NCI-H2196 treated with DMSO at 0.1 percent for 48 hours (cell line): ENCODE measurements at regions not wholly inside any gene's neighbourhood (a gene's known extent, or its start where the extent isn't known, plus 50 kb on each side); places are given as distances from the start of the nearest gene placed in this dataset.

Experiments used
- DNase-seq: peaks from one replicate; lab custom pipeline; 2025; ENCODE audit not compliant: unreplicated experiment; lab: John Stamatoyannopoulos, UW

DNA sequence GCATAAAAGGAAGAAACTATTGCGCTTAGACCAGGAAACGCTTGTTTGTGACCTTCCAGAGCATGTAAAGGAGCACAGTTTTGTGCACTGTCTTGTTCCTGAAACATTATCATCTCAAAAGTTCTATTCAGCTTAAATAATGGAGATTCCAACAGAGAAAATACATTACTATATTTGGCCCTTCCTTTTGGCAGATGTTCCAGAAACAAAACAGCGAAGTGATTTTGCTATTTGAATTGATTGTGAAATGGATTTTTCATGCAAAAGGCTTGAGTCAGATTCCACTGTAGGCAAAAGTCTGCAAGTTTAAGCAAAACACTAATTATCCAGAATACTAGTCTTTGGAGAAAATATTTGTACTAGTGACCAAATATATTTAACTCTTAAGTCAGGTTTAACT is 80.3 kb upstream of the PTBP2 start:
- no peak for DNase-seq

DNA sequence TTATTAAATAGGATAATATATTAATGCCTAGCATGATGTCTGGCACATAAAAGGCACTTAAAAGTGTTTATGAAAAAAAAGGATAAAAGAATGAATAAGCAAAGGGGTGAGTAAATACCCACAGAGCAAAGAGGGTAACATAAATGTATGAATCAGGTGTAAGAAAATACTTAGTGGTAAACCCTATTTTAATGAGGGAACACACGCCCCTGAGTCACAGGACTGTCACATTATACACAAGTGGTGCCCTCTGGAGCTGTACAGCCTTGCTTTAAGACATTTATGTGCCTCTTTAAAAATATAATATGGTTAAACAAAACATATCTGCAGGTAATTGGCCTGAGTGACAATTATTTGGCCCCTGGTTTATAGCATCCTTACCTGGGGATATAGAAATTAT is 78.1 kb upstream of the PTBP2 start:
- DNase-seq = no peak

DNA sequence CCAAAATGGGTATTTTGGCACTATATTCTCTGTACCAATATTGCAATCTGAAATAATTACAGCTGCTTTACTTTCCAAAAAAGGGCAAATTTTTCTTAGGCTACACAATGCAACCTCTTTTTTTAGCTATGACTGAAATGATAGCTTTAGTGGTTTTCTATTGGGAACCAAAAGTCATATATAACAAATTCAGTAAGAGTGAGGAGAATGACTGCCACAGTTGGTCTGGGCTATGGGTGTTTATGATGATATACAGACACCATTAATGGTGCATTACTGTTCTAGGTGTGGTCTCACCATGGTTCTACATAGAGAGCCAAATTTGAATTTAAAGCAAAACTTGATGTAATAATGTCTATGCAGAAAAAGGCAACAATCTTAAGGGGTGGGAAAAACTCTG is 72.3 kb upstream of the PTBP2 start:
- DNase-seq = no peak

DNA sequence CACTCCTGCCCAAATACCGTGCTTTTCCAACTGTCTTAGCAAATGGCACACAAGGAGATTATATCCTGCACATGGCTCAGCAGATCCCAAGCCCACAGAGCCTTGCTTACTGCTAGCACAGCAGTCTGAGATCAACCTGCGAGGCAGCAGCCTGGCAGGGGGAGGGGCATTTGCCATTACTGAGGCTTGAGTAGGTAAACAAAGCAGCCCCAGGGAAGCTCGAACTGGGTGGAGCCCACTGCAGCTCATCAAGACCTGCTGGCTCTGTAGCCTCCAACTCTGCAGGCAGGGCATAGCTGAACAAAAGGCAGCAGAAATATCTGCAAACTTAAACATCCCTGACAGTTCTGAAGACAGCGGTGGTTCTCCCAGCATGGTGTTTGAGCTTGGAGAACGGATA is 70.1 kb upstream of the PTBP2 start:
- no peak for DNase-seq

DNA sequence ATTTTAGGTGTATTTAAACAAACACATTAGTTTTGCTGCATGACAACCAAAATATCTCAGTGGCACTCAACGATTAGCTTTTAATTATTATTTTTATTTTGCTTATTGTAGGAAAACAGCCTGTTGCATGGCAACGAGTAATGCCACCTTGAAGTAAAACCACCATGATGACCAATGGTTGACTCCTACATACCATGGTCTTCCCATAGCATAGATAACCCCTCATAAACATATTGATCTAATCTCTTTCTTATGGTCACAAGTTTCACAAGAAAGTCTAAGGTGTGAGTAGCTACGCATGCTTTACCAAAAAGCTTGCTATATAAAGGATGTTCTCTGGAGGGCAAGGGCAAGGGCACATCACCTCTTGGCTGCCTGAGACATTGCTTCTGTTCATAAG is 61.5 kb upstream of the PTBP2 start:
- DNase-seq = no peak

DNA sequence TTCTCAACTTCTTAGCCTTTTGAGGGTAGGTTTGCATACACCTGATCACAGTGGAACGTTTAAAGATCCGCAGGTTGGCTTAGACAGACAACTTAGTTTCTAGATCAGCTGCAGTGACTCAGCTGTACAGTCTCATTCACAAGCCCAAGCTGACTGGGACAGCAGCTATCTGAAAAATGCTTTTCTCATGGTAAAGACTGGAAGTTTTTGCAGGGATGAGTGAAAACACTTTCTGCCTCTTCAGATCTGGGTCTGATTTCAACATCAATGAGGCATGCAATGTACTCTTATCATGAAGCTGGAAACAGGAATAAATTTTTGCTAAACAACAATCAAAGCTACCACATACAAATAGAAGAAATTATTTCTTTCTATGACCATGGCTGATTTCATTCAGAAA is 61.1 kb upstream of the PTBP2 start:
- no peak for DNase-seq
